ENCODE measurements at regions not wholly inside any gene's neighbourhood (a gene's known extent, or its start where the extent isn't known, plus 50 kb on each side); places are given as distances from the start of the nearest gene placed in this dataset.

DNA sequence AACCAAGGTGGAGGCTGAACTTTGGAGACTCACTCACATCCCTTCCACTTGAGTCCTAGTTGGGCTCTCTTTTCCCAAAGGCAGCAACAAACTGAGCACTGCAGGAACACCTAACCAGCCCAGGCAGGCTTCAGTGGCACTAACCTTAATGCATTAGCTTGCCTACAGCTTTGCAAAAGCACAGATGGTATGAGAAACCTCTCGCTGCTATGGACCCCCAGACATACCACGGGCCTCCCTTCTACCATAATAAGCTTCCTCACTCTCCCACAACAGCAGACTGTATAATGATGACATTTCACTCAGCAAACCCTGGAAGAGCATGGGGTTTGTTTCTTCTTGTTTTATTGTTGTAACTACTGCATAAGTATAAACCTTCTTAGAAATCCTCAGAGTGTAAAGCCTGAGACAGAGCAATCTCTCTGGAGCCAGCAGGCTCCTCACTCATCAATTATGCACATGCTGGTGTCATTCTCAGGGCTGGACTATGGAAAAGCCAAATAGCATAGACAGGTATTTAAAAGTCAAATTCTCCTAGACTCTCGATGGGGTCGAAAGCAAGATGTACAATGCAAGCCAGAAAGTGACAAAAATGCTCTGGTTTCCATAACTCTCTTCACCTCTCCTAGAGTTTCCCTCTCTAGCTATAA, 167.6 kb downstream of the NXPE2 start:
- no peak for DNase-seq (ENCODE audit: extremely low spot score)
- ChIA-PET POLR2A (no interaction called here), CTCF (interaction anchor here (1.0 kb wide), 1 partner anchor 9 kb away, joined by 3 read pairs; no protein-coding TSS in a partner anchor)
- TF ChIP-seq, protein P1, sequence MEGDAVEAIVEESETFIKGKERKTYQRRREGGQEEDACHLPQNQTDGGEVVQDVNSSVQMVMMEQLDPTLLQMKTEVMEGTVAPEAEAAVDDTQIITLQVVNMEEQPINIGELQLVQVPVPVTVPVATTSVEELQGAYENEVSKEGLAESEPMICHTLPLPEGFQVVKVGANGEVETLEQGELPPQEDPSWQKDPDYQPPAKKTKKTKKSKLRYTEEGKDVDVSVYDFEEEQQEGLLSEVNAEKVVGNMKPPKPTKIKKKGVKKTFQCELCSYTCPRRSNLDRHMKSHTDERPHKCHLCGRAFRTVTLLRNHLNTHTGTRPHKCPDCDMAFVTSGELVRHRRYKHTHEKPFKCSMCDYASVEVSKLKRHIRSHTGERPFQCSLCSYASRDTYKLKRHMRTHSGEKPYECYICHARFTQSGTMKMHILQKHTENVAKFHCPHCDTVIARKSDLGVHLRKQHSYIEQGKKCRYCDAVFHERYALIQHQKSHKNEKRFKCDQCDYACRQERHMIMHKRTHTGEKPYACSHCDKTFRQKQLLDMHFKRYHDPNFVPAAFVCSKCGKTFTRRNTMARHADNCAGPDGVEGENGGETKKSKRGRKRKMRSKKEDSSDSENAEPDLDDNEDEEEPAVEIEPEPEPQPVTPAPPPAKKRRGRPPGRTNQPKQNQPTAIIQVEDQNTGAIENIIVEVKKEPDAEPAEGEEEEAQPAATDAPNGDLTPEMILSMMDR (IDR thresholded peaks at IDR 0.05; ENCODE audit: control extremely low read depth, extremely low read depth, low read depth, missing control alignments): no peak

DNA sequence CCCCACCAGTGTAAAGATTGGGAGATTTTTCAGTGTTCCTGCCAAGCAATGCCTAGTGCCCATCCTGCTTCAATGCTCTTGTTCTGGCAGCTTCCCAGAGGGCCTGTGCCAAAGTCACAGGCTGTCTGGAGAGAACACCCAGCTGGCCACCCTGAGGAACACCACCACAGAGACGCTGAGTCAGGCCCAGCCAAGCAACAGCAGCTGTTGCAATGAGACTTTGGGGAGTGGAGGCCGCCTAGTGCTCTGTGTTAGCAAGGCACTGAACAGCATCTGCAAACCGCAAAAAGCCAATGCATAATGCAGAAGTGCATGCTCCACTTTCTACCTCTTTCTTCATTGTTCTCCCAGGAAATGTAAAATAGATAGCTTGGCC, 168.1 kb downstream of the NXPE2 start:
- DNase-seq (ENCODE audit: extremely low spot score): no peak
- ChIA-PET CTCF (no interaction called here), POLR2A (no interaction called here)
- TF ChIP-seq, protein P1 (IDR thresholded peaks at IDR 0.05; ENCODE audit: control extremely low read depth, extremely low read depth, low read depth, missing control alignments): no peak

DNA sequence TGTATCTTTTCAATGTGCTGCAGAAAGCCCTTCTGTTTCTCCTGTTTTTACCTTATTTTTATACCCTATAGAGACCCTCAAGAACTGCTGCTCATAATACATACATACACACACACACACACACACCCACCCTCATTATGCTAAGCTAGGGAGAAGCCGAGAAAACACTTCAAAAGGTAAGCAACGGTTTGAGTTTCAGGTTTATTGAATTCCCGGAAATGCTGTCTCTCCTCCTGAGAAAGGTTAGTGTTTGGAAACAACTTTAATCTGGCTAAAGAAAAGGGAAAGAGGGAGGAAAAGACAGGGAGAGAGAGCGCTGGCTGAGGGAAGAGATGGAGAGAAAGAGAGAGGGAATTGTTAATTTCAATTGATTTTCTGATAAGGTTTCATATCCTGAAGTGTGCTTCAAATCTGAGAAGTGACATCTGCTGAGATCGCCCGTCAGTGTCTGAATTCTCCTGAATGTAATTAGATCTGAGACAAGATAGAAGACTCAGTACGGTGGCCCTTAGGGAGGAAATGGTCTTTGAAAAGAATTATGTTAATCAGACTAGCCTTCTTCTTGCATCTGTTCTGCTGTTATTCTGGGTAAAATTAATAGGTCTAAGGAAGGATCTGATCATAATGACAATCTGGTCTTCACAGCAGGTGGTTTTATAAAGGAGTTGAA, 169.1 kb downstream of the NXPE2 start:
- CTCF ChIA-PET: no interaction called here

DNA sequence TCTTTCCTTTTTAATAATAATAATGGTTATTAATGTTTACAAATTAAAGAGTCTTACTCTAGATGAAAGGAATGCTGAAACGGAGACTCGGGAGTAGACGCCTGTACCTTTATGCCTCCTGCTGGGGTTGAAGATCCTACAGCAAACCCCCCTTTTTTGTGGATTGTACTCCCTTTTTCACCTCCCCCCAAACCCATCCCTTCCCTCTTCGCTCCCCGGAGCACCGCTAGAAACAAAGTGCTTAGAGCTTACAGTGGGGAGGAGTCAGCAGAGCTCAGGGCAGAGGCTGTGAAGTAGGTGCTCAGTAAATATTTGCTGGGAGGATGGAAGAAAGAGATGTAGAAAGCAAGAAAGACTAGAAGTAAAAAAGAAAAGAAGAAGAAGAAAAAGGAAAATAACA, 169.7 kb downstream of the NXPE2 start:
- CTCF ChIA-PET: no interaction called here
- TF ChIP-seq, protein P1 (IDR thresholded peaks at IDR 0.05; ENCODE audit: control extremely low read depth, extremely low read depth, low read depth, missing control alignments): no peak
- DNase-seq (ENCODE audit: extremely low spot score): no peak
- POLR2A ChIA-PET: no interaction called here

More for the DNA sequence above, 169.1 kb downstream of the NXPE2 start:
- no peak for DNase-seq (ENCODE audit: extremely low spot score)
- TF ChIP-seq, protein P1 (IDR thresholded peaks at IDR 0.05; ENCODE audit: control extremely low read depth, extremely low read depth, low read depth, missing control alignments): no peak
- POLR2A ChIA-PET: no interaction called here

DNA sequence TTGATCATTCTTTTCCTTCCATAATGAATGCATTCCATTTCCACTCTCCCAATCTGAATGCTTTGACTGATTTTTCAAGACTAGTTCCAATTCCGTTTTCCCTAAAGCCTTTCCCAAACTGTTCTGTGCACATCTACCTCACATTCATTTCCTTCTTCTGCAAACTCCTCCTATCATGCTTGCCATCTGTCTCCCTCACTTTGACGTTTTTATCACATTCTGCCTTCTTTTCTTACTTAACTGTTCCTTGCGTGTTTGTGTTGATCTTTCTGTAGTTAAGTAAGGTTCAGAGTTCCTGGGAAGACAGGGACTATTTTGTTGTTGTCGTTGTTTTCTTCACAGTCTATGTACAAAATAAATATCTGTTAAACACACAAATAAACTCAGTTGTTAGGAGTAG, 179.0 kb downstream of the NXPE2 start:
- CTCF ChIA-PET: no interaction called here
- TF ChIP-seq, protein P1 (IDR thresholded peaks at IDR 0.05; ENCODE audit: control extremely low read depth, extremely low read depth, low read depth, missing control alignments): no peak
- POLR2A ChIA-PET: no interaction called here
- no peak for DNase-seq (ENCODE audit: extremely low spot score)

DNA sequence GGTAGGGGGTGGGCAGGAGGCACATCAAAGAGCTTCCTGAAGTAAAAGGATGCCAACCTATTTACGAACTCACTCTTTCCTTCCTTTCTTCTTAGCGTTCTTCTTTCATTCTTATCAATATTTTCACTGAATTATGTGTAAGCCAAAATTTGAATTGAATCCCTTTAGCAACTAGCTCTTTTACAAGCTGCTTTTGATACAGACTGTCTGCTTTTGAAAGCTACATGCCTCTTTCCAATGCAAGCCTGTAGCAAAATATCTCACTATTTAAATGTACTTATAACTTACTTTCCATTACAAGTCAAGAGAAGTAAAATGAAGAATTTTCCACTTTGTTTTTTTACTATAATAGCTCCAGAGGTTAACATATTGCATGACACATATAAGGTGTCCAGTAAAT, 186.6 kb downstream of the NXPE2 start:
- POLR2A ChIA-PET: no interaction called here
- CTCF ChIA-PET: no interaction called here
- TF ChIP-seq, protein P1 (IDR thresholded peaks at IDR 0.05; ENCODE audit: control extremely low read depth, extremely low read depth, low read depth, missing control alignments): no peak
- no peak for DNase-seq (ENCODE audit: extremely low spot score)

All from GM10248 (cell line).